OCI-LY1 (cell line): ENCODE measurements at regions not wholly inside any gene's neighbourhood (a gene's known extent, or its start where the extent isn't known, plus 50 kb on each side); places are given as distances from the start of the nearest gene placed in this dataset.

Experiments
- CTCF ChIP-seq: fragments of 200-600 bp; sonication (generic), shearing (Covaris generic); IDR thresholded peaks from 2 replicates; pipeline ENCODE4 v1.5.1; 2017; ENCODE audit warnings: mild to moderate bottlenecking, antibody characterized with exemption, low read length, moderate library complexity, mixed read lengths
- EZH2 ChIP-seq: fragments of 200-600 bp; sonication (generic), shearing (Covaris generic); IDR thresholded peaks from 2 replicates; pipeline ENCODE4 v1.8.0; 2017; ENCODE audit warnings: borderline replicate concordance, mixed run types, mild to moderate bottlenecking, antibody characterized with exemption, low read length, moderate library complexity, mixed read lengths

- TF ChIP-seq CTCF = no peak
- TF ChIP-seq EZH2 = no peak
Observed at GRCh38 chr1:95537176-95537575, 303.2 kb downstream of the RWDD3 start.
